GM12874 (cell line): ENCODE measurements at regions not wholly inside any gene's neighbourhood (a gene's known extent, or its start where the extent isn't known, plus 50 kb on each side); places are given as distances from the start of the nearest gene placed in this dataset.

Experiments used
- TF ChIP-seq, protein P1 (sequence below): IDR thresholded peaks from 2 replicates; pipeline ENCODE4 v1.5.1; 2011; ENCODE audit warnings: low read depth, mild to moderate bottlenecking, control low read depth, low read length, moderate library complexity; ENCODE audit not compliant: insufficient read depth

DNA sequence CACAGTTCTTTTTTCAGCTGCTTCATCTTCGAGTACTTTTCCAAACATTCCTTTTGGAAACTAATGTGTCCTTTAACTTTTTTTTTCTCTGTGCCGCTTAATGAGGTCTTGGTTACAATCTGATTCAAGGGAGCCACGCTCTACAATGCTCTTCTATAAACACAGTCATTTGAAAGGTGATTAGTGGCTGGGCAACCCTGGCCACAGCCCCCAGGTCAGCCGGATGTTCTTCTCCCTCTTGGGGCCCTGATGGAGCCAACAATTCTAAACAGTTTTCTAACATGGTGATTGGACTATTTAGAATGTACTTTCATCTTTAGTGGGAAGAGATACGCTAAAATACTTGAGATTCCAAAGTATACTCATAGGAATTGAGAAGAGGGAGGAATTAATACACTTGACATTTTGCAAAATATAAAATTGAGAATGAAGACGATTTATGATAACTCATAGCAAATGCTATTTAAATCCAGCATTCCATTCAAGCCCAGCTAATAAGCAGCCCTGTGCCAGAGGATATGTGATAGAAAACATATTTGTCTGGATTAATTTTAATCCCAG lies 83.7 kb upstream of the MBOAT2 start:
- TF ChIP-seq, protein P1, sequence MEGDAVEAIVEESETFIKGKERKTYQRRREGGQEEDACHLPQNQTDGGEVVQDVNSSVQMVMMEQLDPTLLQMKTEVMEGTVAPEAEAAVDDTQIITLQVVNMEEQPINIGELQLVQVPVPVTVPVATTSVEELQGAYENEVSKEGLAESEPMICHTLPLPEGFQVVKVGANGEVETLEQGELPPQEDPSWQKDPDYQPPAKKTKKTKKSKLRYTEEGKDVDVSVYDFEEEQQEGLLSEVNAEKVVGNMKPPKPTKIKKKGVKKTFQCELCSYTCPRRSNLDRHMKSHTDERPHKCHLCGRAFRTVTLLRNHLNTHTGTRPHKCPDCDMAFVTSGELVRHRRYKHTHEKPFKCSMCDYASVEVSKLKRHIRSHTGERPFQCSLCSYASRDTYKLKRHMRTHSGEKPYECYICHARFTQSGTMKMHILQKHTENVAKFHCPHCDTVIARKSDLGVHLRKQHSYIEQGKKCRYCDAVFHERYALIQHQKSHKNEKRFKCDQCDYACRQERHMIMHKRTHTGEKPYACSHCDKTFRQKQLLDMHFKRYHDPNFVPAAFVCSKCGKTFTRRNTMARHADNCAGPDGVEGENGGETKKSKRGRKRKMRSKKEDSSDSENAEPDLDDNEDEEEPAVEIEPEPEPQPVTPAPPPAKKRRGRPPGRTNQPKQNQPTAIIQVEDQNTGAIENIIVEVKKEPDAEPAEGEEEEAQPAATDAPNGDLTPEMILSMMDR, result no peak

GRCh38 chr2:9086465-9086864 lies 83.0 kb upstream of the MBOAT2 start:
- TF ChIP-seq, protein P1, result no peak

DNA sequence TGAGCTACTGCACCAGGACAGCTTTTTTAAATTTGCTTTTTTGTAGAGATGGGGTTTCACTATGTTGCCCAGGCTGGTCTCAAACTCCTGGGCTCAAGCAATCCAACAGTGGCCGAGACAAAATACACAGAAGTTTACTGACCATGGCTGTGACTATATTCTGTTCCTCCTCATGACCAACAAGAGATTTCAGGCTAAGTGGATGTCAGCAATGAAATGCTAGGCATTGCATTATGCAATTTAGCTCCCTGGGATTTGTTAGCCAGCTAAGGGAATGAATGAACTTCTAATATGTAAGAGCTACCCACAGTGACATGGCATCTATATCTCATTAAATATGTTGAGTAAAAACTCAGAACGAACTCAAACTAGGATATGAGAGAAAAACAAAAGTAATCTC lies 81.9 kb upstream of the MBOAT2 start:
- TF ChIP-seq, protein P1, result no peak

- TF ChIP-seq, protein P1, result no peak
These were observed 79.8 kb upstream of the MBOAT2 start for GRCh38 chr2:9083287-9083686.

GRCh38 chr2:9082158-9082557 lies 78.7 kb upstream of the MBOAT2 start:
- TF ChIP-seq, protein P1, result no peak

- TF ChIP-seq, protein P1, result no peak
These were observed 78.3 kb upstream of the MBOAT2 start for GRCh38 chr2:9081750-9082149.

DNA sequence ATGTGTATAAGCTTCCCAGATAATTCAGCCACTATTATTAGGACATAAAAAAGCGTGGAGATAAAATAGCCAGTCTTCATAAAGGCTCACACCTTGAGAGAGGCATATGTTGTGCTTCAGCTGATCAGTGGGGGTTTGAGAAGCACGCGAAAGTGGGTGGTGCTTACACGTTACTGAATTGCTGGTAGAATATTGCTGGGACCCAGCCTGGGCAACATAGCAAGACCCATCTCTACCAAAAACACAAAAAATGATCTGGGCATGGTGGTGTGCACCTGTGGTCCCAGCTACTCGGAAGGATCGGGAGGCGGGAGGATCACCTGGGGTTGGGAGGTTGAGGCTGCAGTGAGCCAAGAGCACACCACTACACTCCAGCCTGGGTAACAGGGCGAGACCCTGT lies 74.9 kb upstream of the MBOAT2 start:
- TF ChIP-seq, protein P1, result no peak
